GM19351 (cell line): ENCODE measurements at regions not wholly inside any gene's neighbourhood (a gene's known extent, or its start where the extent isn't known, plus 50 kb on each side); places are given as distances from the start of the nearest gene placed in this dataset.
A peak's percentile ranks its signal among the peaks of the same experiment; 100 is the strongest.

Source experiments
- ATAC-seq: cut with Tn5 transposase; IDR thresholded peaks from one replicate; pipeline ENCODE4 v1.9.1; 2021; ENCODE audit warnings: mild to moderate bottlenecking, moderate library complexity; ENCODE audit not compliant: unreplicated experiment

DNA sequence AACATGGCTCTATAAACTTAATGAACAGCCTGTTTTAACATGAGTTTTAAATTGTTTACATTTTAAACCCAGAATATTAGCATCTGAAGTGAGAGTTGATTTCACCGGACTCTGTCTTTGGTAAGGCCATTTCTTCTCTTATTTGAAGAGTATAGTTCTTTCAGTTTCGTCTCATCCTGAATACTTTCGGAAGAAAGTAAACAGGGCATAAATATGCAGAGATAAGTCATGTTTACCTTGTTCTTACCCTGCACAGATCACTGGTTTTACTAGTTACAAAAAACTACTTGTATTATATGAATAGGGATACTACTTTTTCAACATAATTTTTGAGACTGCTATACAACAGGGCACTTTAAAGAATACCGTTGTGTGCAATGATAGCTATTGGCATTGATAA is 656.3 kb upstream of the ZNF608 start:
- ATAC-seq, result no peak

DNA sequence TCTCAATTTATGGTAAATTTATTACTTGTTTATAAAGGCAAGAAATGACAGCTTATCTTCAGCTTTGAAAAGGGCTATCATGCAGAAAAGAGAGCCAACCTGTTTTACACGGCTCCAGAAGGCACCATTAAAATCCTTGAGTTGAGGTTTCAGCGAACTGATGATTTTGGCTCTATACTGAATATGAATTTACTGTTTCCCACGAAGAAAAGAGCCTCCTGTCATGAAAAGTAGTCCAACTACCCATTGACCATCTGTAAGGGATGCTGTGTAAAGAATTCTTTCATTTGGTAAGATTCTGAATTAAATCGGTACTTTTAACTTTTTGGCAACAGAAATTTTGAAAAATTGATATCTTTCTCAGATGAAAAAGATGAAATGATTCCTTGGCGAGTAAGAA is 657.6 kb upstream of the ZNF608 start:
- no peak for ATAC-seq

DNA sequence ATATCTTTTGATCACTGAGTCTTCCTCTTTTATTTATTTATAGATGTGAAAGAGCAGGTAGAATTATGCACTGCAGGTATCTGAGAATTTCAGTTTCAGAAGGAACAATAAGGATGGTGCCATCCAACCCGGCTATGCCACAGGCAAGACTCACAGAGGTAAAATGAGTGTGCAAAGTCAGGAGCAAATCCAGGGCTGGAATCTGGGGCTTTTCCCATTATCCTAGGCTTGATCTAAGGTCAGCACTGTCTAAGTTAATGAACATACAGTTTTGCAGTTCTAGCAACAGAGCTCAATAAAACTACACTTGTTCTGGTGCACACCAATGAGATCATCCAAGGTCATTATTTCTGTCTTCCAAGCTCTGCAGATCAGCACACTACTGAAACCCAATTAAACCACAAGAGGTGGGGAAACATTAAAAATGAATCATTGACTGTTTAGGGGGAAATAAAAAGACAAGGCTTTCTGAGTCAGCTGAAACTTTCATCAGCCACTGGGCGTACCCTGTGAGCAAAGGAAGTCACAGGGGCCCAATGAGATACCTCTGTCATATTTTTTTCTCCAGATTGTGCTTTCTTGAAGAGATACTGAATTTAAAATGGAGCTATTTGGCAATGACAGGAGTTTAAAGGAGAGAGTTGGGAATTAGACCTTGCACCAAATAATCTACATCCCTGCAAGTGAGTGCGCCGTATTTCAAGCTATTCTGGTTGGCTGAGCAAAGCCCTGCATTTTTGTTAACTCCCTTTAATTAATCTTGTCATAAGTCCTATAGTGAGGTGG is 662.2 kb upstream of the ZNF608 start:
- ATAC-seq, result peak; percentile 44

- ATAC-seq, result no peak
Measured at GRCh38 chr5:125409234-125409860, 662.9 kb upstream of the ZNF608 start.

- no peak for ATAC-seq
Measured at GRCh38 chr5:125409861-125410536, 663.6 kb upstream of the ZNF608 start.

DNA sequence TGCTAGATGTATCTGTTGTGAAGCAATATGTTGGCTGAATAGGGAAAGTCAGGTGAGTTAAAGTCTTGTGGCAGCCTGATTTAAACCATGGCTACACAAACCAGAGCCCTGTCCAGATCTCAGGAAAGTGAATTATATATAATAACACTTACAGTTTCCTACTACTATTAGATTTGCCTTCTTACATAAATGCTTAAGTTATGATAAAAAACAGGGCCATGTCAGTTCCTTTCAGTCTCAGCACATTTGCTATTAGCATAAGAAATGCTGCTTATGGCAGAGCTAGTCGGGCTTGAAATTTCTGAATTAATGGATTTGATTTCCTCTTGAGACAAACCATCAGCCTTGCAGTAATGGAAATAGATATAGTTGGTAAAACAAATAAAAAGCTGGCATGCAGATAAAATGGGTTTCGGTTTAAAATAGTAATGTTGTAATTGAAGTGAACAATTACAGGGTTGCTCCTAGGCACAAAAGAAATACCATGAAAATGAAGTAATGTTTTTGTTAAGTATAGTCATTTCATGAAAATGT is 664.2 kb upstream of the ZNF608 start:
- no peak for ATAC-seq

DNA sequence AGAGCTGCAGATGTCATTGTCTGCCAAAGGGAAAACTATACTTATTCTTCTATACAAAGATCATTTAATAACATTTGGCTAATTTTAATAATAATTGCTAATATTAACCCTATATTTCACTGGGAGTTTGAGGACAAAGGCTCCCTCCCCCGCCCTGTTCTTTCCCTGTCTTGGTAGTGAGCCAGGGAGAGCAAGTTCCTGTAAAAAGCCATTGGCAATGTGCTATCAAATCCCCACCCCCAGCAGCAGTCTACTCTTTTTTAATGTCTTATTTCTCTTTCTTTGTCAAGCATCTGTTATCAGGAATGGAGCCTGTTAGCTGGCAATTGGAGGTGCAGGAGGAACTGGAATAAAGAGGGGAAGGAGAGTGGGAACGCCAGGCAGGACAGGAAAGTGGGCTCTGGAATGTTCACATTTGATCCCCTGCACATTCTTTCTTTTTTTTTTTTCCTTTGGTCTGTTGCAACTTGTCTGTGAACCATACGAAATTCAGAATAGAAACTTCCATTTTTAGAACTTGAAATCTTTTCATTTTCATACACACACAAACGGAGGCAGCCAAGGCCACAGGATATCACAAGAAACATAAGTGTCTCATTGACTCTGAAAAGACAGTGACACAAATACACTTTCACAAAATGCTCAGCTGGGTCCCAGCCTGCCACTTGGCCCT is 664.8 kb upstream of the ZNF608 start:
- peak; percentile 57 for ATAC-seq

GRCh38 chr5:125411744-125412560 is 665.5 kb upstream of the ZNF608 start:
- peak; percentile 46 for ATAC-seq

GRCh38 chr5:125412561-125413495 is 666.4 kb upstream of the ZNF608 start:
- ATAC-seq, result peak; percentile 31

- ATAC-seq, result no peak
Measured at GRCh38 chr5:125413496-125414274, 667.2 kb upstream of the ZNF608 start.

- no peak for ATAC-seq
Measured at GRCh38 chr5:125415126-125415525, 668.7 kb upstream of the ZNF608 start.

DNA sequence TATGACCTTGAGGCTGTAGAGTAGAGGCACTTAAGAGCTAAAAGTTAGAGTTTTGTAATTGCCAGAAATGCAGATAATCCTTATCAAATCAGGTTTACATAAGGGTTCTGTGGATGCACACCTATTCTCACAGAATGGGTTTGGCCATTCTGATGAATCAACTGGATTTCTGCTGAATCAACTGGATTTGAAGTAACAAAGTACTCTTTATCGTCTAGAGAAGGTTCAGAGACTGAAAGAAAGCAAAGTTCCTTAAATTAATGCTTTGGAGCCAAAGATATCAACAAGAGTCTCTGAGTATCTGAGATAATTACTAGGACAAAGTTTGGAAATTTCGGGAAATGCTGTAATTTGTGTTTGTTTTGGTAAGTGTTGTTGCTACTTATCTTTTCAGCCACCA is 669.6 kb upstream of the ZNF608 start:
- no peak for ATAC-seq

GRCh38 chr5:125421006-125421405 is 674.6 kb upstream of the ZNF608 start:
- ATAC-seq, result no peak

DNA sequence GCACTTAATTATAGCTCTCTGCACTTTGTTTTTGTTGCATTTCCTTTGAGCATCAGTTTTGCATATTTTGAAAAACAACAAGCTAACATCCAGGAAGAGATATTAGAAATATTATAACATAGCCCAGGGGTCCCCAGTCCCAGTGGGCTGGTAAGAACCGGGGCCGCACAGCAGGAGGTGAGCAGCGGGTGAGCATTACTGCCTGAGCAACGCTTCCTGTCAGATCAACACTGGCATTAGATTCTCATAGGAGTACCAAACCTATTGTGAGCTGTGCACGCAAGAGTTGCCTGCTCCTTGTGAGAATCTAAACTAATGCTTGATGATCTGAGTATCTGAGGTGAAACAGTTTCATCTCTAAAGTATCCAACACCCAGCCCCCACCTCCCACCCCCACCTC is 675.9 kb upstream of the ZNF608 start:
- ATAC-seq, result no peak

DNA sequence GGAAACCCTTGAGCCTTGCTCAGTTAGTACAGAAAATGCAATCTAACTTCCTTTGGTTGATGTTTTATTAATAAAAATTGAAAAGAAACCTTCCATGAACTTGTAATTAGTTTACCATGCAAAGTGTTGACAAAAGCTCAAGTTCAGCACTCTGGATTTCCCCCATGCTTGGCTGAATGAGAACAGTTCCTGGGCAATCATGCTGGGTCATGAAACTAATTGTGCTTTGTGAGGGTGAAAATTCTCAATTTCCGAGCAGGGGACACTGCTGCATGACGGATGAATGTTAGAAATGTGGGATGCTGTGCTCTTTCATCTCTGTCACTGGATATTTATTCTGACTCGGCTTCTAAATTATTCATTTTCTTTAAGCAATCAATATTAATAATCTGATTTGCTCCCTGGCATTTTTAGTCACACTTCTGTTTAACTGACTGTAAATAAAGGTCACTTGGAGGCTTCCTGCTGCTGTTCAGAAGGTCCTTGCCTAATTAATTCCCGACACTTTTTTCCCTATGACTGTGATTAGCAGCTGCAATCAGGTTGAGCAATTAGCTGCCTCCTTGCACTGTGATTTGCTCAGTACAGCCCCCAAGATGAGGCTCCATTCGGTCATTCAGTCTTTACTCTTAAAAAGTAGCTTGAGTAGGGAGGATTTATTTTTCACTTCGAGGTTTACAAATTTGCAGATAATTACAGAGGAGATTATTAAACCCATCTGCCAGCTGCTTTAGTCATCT is 678.1 kb upstream of the ZNF608 start:
- ATAC-seq, result no peak

DNA sequence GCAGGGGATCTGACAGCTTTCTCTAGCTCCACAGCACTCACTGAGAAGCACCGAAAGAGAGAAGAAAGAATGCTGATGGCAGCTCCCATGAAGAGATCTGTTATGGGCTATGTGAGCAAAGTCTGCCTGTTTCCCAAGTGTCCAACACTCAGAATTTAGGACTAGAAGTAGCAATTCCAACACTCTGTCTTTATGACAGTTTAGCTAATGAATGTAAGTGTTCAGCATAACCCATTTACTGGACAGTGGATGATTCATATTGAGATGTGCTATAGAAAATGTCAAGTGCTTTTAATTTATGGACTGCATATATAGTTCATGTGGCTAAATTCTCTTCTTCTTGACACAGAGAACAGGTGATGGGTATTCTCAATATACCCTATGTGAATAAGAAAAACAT is 683.1 kb upstream of the ZNF608 start:
- no peak for ATAC-seq

DNA sequence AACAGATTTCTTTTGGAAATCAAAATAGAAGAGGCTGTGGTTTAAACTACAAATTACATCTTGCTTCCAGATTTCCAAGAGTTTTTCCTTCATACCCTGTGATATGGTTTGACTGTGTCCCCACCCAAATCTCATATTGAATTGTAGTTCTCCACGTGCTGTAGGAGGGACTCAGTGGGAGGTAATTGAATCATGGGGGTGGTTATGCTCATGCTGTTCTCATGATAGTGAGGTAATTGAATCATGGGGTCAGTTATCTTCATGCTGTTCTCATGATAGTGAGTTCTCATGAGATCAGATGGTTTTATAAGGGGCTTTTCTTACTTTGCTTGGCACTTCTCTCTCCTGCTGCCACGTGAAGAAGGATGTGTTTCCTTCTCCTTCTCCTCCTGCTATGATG is 687.0 kb upstream of the ZNF608 start:
- no peak for ATAC-seq

- no peak for ATAC-seq
Measured at GRCh38 chr5:125439243-125439642, 692.8 kb upstream of the ZNF608 start.
